Liver (tissue), 2 donors: ENCODE measurements at regions not wholly inside any gene's neighbourhood (a gene's known extent, or its start where the extent isn't known, plus 50 kb on each side); places are given as distances from the start of the nearest gene placed in this dataset.
"Not testable (repeated sequence)": the region's sequence is repeated elsewhere in the genome, so short reads cannot be mapped to it uniquely, and the experiment has no call there.

Source experiments
- TF ChIP-seq, protein P1 (sequence below): fragments of 150-350 bp; IDR thresholded peaks from 2 replicates; pipeline ENCODE4 v1.5.1; 2017; ENCODE audit warnings: improper control_type of control experiment, low read depth, low read length; ENCODE audit not compliant: missing input control
- TF ChIP-seq, protein P2 (sequence below): IDR thresholded peaks from 2 replicates; pipeline ENCODE4 v1.6.1; 2016; ENCODE audit warnings: antibody characterized with exemption, mild to moderate bottlenecking
- donor health status: healthy.

DNA sequence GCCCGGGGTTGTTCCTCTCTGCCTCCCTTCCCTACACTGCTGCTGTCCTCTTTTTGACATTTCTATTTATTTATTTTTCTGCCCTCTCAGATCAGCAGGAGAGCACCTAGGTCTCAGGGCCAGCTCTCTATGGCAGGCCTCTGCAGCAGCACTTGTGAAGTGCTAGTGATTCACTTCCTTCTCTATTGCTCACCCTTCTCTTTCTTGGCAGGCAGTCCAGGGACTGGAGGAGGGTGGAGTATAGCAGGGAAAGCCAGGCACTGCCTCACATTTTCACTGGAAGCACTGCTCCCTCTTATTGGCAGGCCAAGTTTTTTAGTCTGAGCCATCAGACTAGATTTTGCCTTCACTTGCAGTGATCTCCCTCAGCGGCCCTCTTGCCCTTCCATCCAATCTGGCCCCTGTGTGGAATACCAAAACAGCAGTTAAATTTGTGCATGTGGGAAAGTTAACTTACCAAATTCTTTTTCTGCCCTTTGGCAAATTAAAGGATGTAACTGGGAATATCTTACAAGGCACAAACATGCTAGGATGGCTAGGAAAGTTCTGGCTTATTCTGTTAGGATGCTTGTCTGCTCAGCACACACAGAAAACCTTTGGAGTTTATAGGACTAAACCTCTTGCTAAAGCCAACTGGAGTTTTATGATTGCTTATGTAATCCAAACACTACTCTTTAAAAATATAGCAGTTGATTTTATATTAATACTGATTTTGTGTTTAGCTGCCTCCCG lies 847.6 kb downstream of the TTLL7 start:
- TF ChIP-seq, protein P1, sequence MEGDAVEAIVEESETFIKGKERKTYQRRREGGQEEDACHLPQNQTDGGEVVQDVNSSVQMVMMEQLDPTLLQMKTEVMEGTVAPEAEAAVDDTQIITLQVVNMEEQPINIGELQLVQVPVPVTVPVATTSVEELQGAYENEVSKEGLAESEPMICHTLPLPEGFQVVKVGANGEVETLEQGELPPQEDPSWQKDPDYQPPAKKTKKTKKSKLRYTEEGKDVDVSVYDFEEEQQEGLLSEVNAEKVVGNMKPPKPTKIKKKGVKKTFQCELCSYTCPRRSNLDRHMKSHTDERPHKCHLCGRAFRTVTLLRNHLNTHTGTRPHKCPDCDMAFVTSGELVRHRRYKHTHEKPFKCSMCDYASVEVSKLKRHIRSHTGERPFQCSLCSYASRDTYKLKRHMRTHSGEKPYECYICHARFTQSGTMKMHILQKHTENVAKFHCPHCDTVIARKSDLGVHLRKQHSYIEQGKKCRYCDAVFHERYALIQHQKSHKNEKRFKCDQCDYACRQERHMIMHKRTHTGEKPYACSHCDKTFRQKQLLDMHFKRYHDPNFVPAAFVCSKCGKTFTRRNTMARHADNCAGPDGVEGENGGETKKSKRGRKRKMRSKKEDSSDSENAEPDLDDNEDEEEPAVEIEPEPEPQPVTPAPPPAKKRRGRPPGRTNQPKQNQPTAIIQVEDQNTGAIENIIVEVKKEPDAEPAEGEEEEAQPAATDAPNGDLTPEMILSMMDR, result not testable (repeated sequence)
- TF ChIP-seq, protein P2, sequence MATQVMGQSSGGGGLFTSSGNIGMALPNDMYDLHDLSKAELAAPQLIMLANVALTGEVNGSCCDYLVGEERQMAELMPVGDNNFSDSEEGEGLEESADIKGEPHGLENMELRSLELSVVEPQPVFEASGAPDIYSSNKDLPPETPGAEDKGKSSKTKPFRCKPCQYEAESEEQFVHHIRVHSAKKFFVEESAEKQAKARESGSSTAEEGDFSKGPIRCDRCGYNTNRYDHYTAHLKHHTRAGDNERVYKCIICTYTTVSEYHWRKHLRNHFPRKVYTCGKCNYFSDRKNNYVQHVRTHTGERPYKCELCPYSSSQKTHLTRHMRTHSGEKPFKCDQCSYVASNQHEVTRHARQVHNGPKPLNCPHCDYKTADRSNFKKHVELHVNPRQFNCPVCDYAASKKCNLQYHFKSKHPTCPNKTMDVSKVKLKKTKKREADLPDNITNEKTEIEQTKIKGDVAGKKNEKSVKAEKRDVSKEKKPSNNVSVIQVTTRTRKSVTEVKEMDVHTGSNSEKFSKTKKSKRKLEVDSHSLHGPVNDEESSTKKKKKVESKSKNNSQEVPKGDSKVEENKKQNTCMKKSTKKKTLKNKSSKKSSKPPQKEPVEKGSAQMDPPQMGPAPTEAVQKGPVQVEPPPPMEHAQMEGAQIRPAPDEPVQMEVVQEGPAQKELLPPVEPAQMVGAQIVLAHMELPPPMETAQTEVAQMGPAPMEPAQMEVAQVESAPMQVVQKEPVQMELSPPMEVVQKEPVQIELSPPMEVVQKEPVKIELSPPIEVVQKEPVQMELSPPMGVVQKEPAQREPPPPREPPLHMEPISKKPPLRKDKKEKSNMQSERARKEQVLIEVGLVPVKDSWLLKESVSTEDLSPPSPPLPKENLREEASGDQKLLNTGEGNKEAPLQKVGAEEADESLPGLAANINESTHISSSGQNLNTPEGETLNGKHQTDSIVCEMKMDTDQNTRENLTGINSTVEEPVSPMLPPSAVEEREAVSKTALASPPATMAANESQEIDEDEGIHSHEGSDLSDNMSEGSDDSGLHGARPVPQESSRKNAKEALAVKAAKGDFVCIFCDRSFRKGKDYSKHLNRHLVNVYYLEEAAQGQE, result not testable (repeated sequence)
